ENCODE measurements at regions not wholly inside any gene's neighbourhood (a gene's known extent, or its start where the extent isn't known, plus 50 kb on each side); places are given as distances from the start of the nearest gene placed in this dataset.

- CTCF ChIA-PET: no interaction called here
- POLR2A ChIA-PET: no interaction called here
- DNase-seq (ENCODE audit: low read depth, low spot score): no peak
- no peak overlapping the region for H3K4me3 ChIP-seq (ENCODE audit: low read depth, low read length)
- no peak for TF ChIP-seq CTCF (IDR thresholded peaks at IDR 0.05; ENCODE audit: insufficient read depth, low read length, missing control alignments)
Measured at GRCh38 chr2:7937082-7937481, 744.8 kb upstream of the ID2 start.

GRCh38 chr2:7940723-7941122, 741.1 kb upstream of the ID2 start:
- ChIA-PET CTCF (no interaction called here), POLR2A (no interaction called here)
- H3K4me3 ChIP-seq (ENCODE audit: low read depth, low read length): no peak overlapping the region
- DNase-seq (ENCODE audit: low read depth, low spot score): no peak
- TF ChIP-seq CTCF (IDR thresholded peaks at IDR 0.05; ENCODE audit: insufficient read depth, low read length, missing control alignments): no peak

- ChIA-PET POLR2A (no interaction called here), CTCF (no interaction called here)
- H3K4me3 ChIP-seq (ENCODE audit: low read depth, low read length): no peak overlapping the region
- no peak for DNase-seq (ENCODE audit: low read depth, low spot score)
- TF ChIP-seq CTCF (IDR thresholded peaks at IDR 0.05; ENCODE audit: insufficient read depth, low read length, missing control alignments): no peak
Measured at GRCh38 chr2:7943446-7943845, 738.4 kb upstream of the ID2 start.

GRCh38 chr2:7945026-7945425, 736.8 kb upstream of the ID2 start:
- POLR2A ChIA-PET: no interaction called here
- CTCF ChIA-PET: no interaction called here
- no peak overlapping the region for H3K4me3 ChIP-seq (ENCODE audit: low read depth, low read length)
- DNase-seq (ENCODE audit: low read depth, low spot score): no peak
- TF ChIP-seq CTCF (IDR thresholded peaks at IDR 0.05; ENCODE audit: insufficient read depth, low read length, missing control alignments): no peak

GRCh38 chr2:7950035-7950612, 731.7 kb upstream of the ID2 start:
- POLR2A ChIA-PET: interaction anchor here (1.0 kb wide), 1 partner anchor 732 kb away, joined by 3 read pairs; the partner anchor contains the start of gene ID2
- H3K4me3 ChIP-seq (ENCODE audit: low read depth, low read length): no peak overlapping the region
- CTCF ChIA-PET: interaction anchor here (0.6 to 0.7 kb wide), 2 partner anchors 9 to 12 kb away, joined by 3 read pairs; no protein-coding TSS in a partner anchor
- TF ChIP-seq CTCF (IDR thresholded peaks at IDR 0.05; ENCODE audit: insufficient read depth, low read length, missing control alignments): no peak
- DNase-seq (ENCODE audit: low read depth, low spot score): no peak

- ChIA-PET POLR2A (interaction anchor here (0.7 kb wide), 1 partner anchor 730 kb away, joined by 3 read pairs; no protein-coding TSS in a partner anchor), CTCF (interaction anchor here (0.9 kb wide), 1 partner anchor 21 kb away, joined by 4 read pairs; no protein-coding TSS in a partner anchor)
- no peak for DNase-seq (ENCODE audit: low read depth, low spot score)
- no peak overlapping the region for H3K4me3 ChIP-seq (ENCODE audit: low read depth, low read length)
- TF ChIP-seq CTCF (IDR thresholded peaks at IDR 0.05; ENCODE audit: insufficient read depth, low read length, missing control alignments): no peak
Measured at GRCh38 chr2:7951001-7951400, 730.9 kb upstream of the ID2 start.
